Activated naive CD8-positive, alpha-beta T cell treated with anti-CD3 and anti-CD28 coated beads, Interleukin-2, amount 10 ng/mL, durations not matched to agents 7 days and 5 days (primary cell): ENCODE measurements at regions not wholly inside any gene's neighbourhood (a gene's known extent, or its start where the extent isn't known, plus 50 kb on each side); places are given as distances from the start of the nearest gene placed in this dataset.

Experiments
- ATAC-seq: fragments of 150-1000 bp; cut with Tn5 transposase; one replicate; pipeline ENCODE4 v1.10.0; 2021; ENCODE audit warnings: low read depth, moderate library complexity
- POLR2A ChIA-PET: fragments of 350-600 bp; sonication (Branson Sonifier 250); formaldehyde crosslinking; loops from one replicate; lab custom pipeline; 2021; ENCODE audit warnings: antibody characterized with exemption; lab: Charles Lee
- DNase-seq: peaks from one replicate; pipeline ENCODE4 v3.0.0; 2021
- H3K27ac Mint-ChIP-seq: one replicate; pipeline ENCODE4 v1.8.0; 2022; ENCODE audit warnings: mild to moderate bottlenecking, mixed read lengths
- H3K27me3 Mint-ChIP-seq: one replicate; pipeline ENCODE4 v1.8.0; 2022; ENCODE audit warnings: mild to moderate bottlenecking, moderate library complexity, mixed read lengths
- H3K36me3 Mint-ChIP-seq: one replicate; pipeline ENCODE4 v1.8.0; 2021; ENCODE audit warnings: mild to moderate bottlenecking, mixed read lengths
- H3K4me1 Mint-ChIP-seq: one replicate; pipeline ENCODE4 v1.8.0; 2021; ENCODE audit warnings: mixed read lengths
- H3K4me3 Mint-ChIP-seq: one replicate; pipeline ENCODE4 v1.8.0; 2022; ENCODE audit warnings: mild to moderate bottlenecking, moderate library complexity, mixed read lengths
- H3K9me3 Mint-ChIP-seq: one replicate; pipeline ENCODE4 v1.8.0; 2021; ENCODE audit warnings: mixed read lengths

- Mint-ChIP-seq H3K4me3 (no peak overlapping the region), H3K27me3 (peaks cover 19% of the 10 kb centered on the region), H3K4me1 (peaks cover 30% of the 10 kb centered on the region), H3K36me3 (peaks cover 4% of the 10 kb centered on the region), H3K9me3 (no peaks in the 10 kb centered on the region), H3K27ac (no peak overlapping the region)
- ATAC-seq (no peak), DNase-seq (no peak)
- POLR2A ChIA-PET, result no interaction called here
Measured at GRCh38 chr5:54900984-54901725, 84.2 kb downstream of the ESM1 start.

DNA sequence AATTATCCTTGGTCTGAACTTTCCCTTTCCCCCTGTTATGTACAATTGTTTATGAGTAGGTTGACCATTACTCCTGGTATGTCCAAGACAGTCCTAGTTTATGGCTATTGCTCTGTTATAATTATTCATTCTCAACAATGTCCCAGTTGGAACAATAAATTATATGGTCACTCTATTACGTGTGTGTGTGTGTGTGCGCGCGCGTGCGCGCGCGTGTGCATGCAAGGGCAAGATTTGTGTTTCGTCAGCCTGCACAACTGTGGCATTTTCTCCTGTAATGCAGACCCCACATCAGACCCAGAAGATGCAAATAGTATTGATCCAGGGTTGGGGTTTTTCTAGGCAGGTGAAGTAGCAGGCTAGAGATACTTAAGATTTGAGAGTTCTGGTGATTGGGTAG is 88.4 kb downstream of the ESM1 start:
- Mint-ChIP-seq H3K4me1 (peaks cover 9% of the 10 kb centered on the region), H3K27ac (no peak overlapping the region), H3K9me3 (no peaks in the 10 kb centered on the region), H3K4me3 (no peak overlapping the region), H3K36me3 (peaks cover 4% of the 10 kb centered on the region), H3K27me3 (peaks cover 28% of the 10 kb centered on the region)
- ATAC-seq (no peak), DNase-seq (no peak)
- POLR2A ChIA-PET, result no interaction called here

DNA sequence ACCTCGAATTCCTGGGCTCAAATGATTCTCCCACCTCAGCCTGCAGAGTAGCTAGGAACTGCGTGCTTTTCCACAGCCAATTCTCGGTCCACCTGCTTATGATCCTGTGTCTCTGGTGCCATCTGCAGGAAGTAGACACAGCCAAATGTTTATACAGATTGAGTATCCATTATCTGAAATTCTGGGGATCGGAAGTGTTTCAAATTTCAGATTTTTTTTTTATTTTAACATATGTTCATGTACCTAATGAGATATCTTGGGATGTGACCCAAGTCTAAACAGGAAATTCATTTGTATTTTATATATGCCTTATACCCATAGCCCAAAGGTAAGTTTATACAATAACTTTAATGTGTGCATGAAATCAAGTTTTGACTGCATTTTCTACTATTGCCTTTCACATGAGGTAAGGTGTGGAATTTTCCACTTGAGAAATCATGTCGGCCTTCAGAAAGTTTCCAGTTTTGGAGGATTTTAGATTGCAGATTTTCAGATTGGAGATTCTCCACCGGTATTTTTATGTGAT is 89.5 kb downstream of the ESM1 start:
- Mint-ChIP-seq H3K9me3 (no peaks in the 10 kb centered on the region), H3K36me3 (peaks cover 4% of the 10 kb centered on the region), H3K4me3 (peak overlapping the region; percentile 61), H3K4me1 (peaks cover 4% of the 10 kb centered on the region), H3K27me3 (peaks cover 32% of the 10 kb centered on the region), H3K27ac (no peak overlapping the region)
- POLR2A ChIA-PET, result no interaction called here
- no peak for DNase-seq
- peak; percentile 36 for ATAC-seq

DNA sequence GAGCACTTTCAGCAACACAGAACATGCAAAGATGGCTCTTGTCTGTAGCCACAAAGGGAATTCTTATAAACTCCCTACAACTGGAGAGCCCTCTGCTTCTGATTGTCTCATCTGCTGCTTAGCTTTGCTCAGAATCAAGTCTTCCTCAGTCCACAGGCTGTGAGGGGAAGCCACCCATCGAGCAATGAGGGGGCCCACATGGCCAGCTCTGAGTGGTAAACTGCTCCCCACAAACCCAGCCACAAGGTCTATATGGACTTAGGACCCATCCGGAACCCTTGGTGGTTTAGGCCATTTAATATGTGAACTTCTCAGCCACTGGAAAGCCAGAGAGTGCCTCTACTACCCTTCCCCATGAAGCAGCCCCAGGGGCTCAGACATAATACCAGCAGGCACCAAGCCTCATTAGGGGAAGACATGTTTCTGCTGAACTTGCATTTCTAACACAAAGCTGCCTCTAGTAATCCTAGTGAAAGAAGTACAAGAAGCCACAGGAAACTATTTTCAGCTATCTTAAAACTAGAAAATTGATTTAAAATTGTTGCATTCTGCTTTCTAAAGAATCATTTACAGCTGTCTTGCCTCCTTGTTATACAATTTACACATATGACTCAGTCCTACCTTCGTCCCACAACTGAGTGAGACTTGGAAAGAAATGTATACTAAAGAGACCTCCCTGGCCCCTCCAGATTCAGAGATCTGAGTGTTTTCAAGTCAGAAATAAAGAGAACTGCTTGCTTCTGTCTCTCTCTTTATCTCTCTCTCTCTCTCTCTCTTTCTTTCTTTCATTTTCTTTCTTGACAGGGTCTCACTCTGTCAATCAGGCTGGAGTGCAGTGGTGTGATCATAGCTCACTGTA is 90.2 kb downstream of the ESM1 start:
- peaks cover 34% of the 10 kb centered on the region for H3K27me3 Mint-ChIP-seq
- H3K9me3 Mint-ChIP-seq, result no peaks in the 10 kb centered on the region
- H3K36me3 Mint-ChIP-seq, result peaks cover 2% of the 10 kb centered on the region
- peaks cover 4% of the 10 kb centered on the region for H3K4me1 Mint-ChIP-seq
- ATAC-seq, result no peak
- POLR2A ChIA-PET, result no interaction called here
- DNase-seq, result no peak
- H3K27ac Mint-ChIP-seq, result no peak overlapping the region
- H3K4me3 Mint-ChIP-seq, result peak overlapping the region; percentile 61

GRCh38 chr5:54889826-54890225 is 95.6 kb downstream of the ESM1 start:
- no peak for ATAC-seq
- Mint-ChIP-seq H3K4me3 (no peak overlapping the region), H3K36me3 (peaks cover 2% of the 10 kb centered on the region), H3K27ac (no peak overlapping the region), H3K27me3 (peaks cover 52% of the 10 kb centered on the region), H3K9me3 (no peaks in the 10 kb centered on the region), H3K4me1 (peaks cover 8% of the 10 kb centered on the region)
- POLR2A ChIA-PET, result no interaction called here
- no peak for DNase-seq

- H3K36me3 Mint-ChIP-seq, result peaks cover 6% of the 10 kb centered on the region
- H3K27ac Mint-ChIP-seq, result no peak overlapping the region
- no peaks in the 10 kb centered on the region for H3K9me3 Mint-ChIP-seq
- H3K27me3 Mint-ChIP-seq, result peaks cover 65% of the 10 kb centered on the region
- ATAC-seq, result no peak
- DNase-seq, result no peak
- H3K4me1 Mint-ChIP-seq, result peaks cover 17% of the 10 kb centered on the region
- no peak overlapping the region for H3K4me3 Mint-ChIP-seq
- POLR2A ChIA-PET, result no interaction called here
Measured at GRCh38 chr5:54887663-54888062, 97.7 kb downstream of the ESM1 start.

GRCh38 chr5:54886866-54887265 is 98.5 kb downstream of the ESM1 start:
- POLR2A ChIA-PET, result no interaction called here
- Mint-ChIP-seq H3K9me3 (no peaks in the 10 kb centered on the region), H3K27ac (no peak overlapping the region), H3K27me3 (peaks cover 69% of the 10 kb centered on the region), H3K4me1 (peaks cover 19% of the 10 kb centered on the region), H3K4me3 (no peak overlapping the region), H3K36me3 (peaks cover 6% of the 10 kb centered on the region)
- no peak for ATAC-seq
- DNase-seq, result no peak

- H3K27ac Mint-ChIP-seq, result no peak overlapping the region
- ATAC-seq (no peak), DNase-seq (no peak)
- peaks cover 6% of the 10 kb centered on the region for H3K36me3 Mint-ChIP-seq
- H3K27me3 Mint-ChIP-seq, result peaks cover 73% of the 10 kb centered on the region
- POLR2A ChIA-PET, result no interaction called here
- no peak overlapping the region for H3K4me3 Mint-ChIP-seq
- H3K9me3 Mint-ChIP-seq, result peaks cover 1% of the 10 kb centered on the region
- H3K4me1 Mint-ChIP-seq, result peaks cover 25% of the 10 kb centered on the region
Measured at GRCh38 chr5:54885636-54886035, 99.8 kb downstream of the ESM1 start.

DNA sequence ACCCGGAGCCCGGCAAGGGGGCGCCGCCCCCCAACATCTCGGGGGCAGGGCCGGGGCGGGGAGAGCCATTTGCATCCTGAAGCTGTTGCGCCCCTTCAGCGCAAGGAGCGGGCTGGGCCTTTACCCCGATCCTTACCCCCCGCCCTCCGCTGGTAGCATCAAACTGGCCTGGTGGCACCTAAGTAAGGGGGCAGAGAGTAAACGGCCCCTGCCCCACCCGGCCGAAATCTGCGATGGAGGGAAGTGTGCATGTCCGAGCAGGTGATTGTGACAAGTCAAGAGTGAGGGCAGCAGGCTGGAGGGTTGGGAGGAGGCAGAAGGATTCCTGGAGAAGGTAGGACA is 101.2 kb downstream of the ESM1 start:
- H3K36me3 Mint-ChIP-seq, result peaks cover 6% of the 10 kb centered on the region
- no peak for ATAC-seq
- H3K27ac Mint-ChIP-seq, result no peak overlapping the region
- DNase-seq, result no peak
- H3K4me1 Mint-ChIP-seq, result peaks cover 17% of the 10 kb centered on the region
- POLR2A ChIA-PET, result no interaction called here
- H3K4me3 Mint-ChIP-seq, result peak overlapping the region; percentile 18
- peaks cover 63% of the 10 kb centered on the region for H3K27me3 Mint-ChIP-seq
- H3K9me3 Mint-ChIP-seq, result peaks cover 1% of the 10 kb centered on the region

- H3K27ac Mint-ChIP-seq, result no peak overlapping the region
- peaks cover 6% of the 10 kb centered on the region for H3K36me3 Mint-ChIP-seq
- peaks cover 17% of the 10 kb centered on the region for H3K4me1 Mint-ChIP-seq
- H3K9me3 Mint-ChIP-seq, result peaks cover 1% of the 10 kb centered on the region
- POLR2A ChIA-PET, result no interaction called here
- DNase-seq (peak; percentile 44), ATAC-seq (peak; percentile 34)
- peaks cover 60% of the 10 kb centered on the region for H3K27me3 Mint-ChIP-seq
- peak overlapping the region; percentile 79 for H3K4me3 Mint-ChIP-seq
Measured at GRCh38 chr5:54883374-54884194, 101.8 kb downstream of the ESM1 start.

DNA sequence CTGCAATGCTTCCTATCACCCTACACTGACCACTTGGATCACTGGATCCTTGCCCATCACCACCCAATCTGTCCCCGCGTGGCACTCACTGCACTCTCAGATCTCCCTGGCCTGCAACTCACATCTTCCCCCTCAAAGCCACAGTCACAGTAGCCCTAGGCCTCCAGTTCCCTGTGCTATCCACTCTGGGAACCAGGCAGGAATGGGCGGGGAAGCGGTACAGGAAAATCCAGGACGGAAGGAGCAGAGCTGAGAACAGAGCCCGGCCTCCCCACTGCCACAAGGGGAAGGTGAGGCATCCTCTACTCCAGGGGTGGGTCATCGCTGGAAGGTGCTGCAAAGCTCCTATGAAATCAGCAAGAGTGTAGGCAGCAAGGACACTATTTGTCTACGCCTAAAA is 102.6 kb downstream of the ESM1 start:
- no peak overlapping the region for H3K27ac Mint-ChIP-seq
- peaks cover 60% of the 10 kb centered on the region for H3K27me3 Mint-ChIP-seq
- ATAC-seq (no peak), DNase-seq (no peak)
- peaks cover 1% of the 10 kb centered on the region for H3K9me3 Mint-ChIP-seq
- H3K4me3 Mint-ChIP-seq, result peak overlapping the region; percentile 79
- peaks cover 17% of the 10 kb centered on the region for H3K4me1 Mint-ChIP-seq
- peaks cover 6% of the 10 kb centered on the region for H3K36me3 Mint-ChIP-seq
- POLR2A ChIA-PET, result no interaction called here

- POLR2A ChIA-PET, result no interaction called here
Measured at GRCh38 chr5:54882101-54882500, 103.3 kb downstream of the ESM1 start.

GRCh38 chr5:54881286-54882005 is 103.9 kb downstream of the ESM1 start:
- POLR2A ChIA-PET, result no interaction called here
- Mint-ChIP-seq H3K9me3 (peaks cover 1% of the 10 kb centered on the region), H3K27ac (no peak overlapping the region), H3K4me3 (no peak overlapping the region), H3K4me1 (peaks cover 17% of the 10 kb centered on the region), H3K27me3 (peaks cover 62% of the 10 kb centered on the region), H3K36me3 (peaks cover 6% of the 10 kb centered on the region)
- DNase-seq, result no peak
- peak; percentile 62 for ATAC-seq

More at GRCh38 chr5:54882101-54882500, 103.3 kb downstream of the ESM1 start:
- H3K36me3 Mint-ChIP-seq, result peaks cover 6% of the 10 kb centered on the region
- no peak for ATAC-seq
- H3K27ac Mint-ChIP-seq, result no peak overlapping the region
- peaks cover 61% of the 10 kb centered on the region for H3K27me3 Mint-ChIP-seq
- no peak overlapping the region for H3K4me3 Mint-ChIP-seq
- DNase-seq, result no peak
- H3K9me3 Mint-ChIP-seq, result peaks cover 1% of the 10 kb centered on the region
- peaks cover 17% of the 10 kb centered on the region for H3K4me1 Mint-ChIP-seq
